ENCODE measurements at regions not wholly inside any gene's neighbourhood (a gene's known extent, or its start where the extent isn't known, plus 50 kb on each side); places are given as distances from the start of the nearest gene placed in this dataset.
"Not testable (repeated sequence)": the region's sequence is repeated elsewhere in the genome, so short reads cannot be mapped to it uniquely, and the experiment has no call there.

GRCh38 chr1:173307845-173308244, 100.7 kb upstream of the TNFSF4 start:
- no peak overlapping the region for H3K23ac ChIP-seq (ENCODE audit: low read length)
- H2BK120ac ChIP-seq (ENCODE audit: low read depth, low read length) = no peak overlapping the region
- no peaks in the 10 kb centered on the region for H3K36me3 ChIP-seq (ENCODE audit: control insufficient read depth, insufficient read depth, low read length)
- no peaks in the 10 kb centered on the region for H3K4me1 ChIP-seq (ENCODE audit: control insufficient read depth, low read depth, low read length)
- H4K5ac ChIP-seq (ENCODE audit: low read length) = no peak overlapping the region
- H3K18ac ChIP-seq (ENCODE audit: low read length) = no peak overlapping the region
- H3K79me1 ChIP-seq (ENCODE audit: low read length) = no peaks in the 10 kb centered on the region
- H3K27me3 ChIP-seq (ENCODE audit: insufficient read depth, low read length, poor library complexity) = no peaks in the 10 kb centered on the region
- no peak overlapping the region for H3K4me3 ChIP-seq (ENCODE audit: low read length)
- no peaks in the 10 kb centered on the region for H3K79me2 ChIP-seq (ENCODE audit: control insufficient read depth, insufficient read depth, low read length)
- H3K27ac ChIP-seq (ENCODE audit: low read depth, low read length) = no peak overlapping the region
- no peak overlapping the region for H2AK5ac ChIP-seq (ENCODE audit: low read length)
- no peak overlapping the region for H3K9ac ChIP-seq (ENCODE audit: low read length)
- no peak overlapping the region for H3K4me2 ChIP-seq (ENCODE audit: low read length)
- no peak for DNase-seq
- no peak overlapping the region for H3K56ac ChIP-seq (ENCODE audit: low read length)
- H4K8ac ChIP-seq (ENCODE audit: low read depth, low read length) = no peak overlapping the region
- H2BK15ac ChIP-seq (replicated peaks; ENCODE audit: low read depth) = no peak overlapping the region
- no peak overlapping the region for H3K4ac ChIP-seq (ENCODE audit: low read depth, low read length)
- no CpG with 5 or more reads among the region's 1 CpG for WGBS (ENCODE audit: extremely low coverage, insufficient coverage, low lambda C conversion rate)
- H2BK5ac ChIP-seq (ENCODE audit: low read length) = no peak overlapping the region

GRCh38 chr1:173314656-173315055, 107.5 kb upstream of the TNFSF4 start:
- no peak overlapping the region for H2BK5ac ChIP-seq (ENCODE audit: low read length)
- H3K27ac ChIP-seq (ENCODE audit: low read depth, low read length) = no peak overlapping the region
- DNase-seq = no peak
- no peak overlapping the region for H2BK120ac ChIP-seq (ENCODE audit: low read depth, low read length)
- no peak overlapping the region for H3K4ac ChIP-seq (ENCODE audit: low read depth, low read length)
- no peak overlapping the region for H3K4me3 ChIP-seq (ENCODE audit: low read length)
- H3K9ac ChIP-seq (ENCODE audit: low read length) = no peak overlapping the region
- H3K79me2 ChIP-seq (ENCODE audit: control insufficient read depth, insufficient read depth, low read length) = no peaks in the 10 kb centered on the region
- no peak overlapping the region for H2BK15ac ChIP-seq (replicated peaks; ENCODE audit: low read depth)
- WGBS (ENCODE audit: extremely low coverage, insufficient coverage, low lambda C conversion rate) = no CpG with 5 or more reads among the region's 1 CpG
- H4K5ac ChIP-seq (ENCODE audit: low read length) = no peak overlapping the region
- no peak overlapping the region for H3K56ac ChIP-seq (ENCODE audit: low read length)
- no peak overlapping the region for H3K18ac ChIP-seq (ENCODE audit: low read length)
- H3K36me3 ChIP-seq (ENCODE audit: control insufficient read depth, insufficient read depth, low read length) = no peaks in the 10 kb centered on the region
- H2AK5ac ChIP-seq (ENCODE audit: low read length) = no peak overlapping the region
- no peak overlapping the region for H3K4me2 ChIP-seq (ENCODE audit: low read length)
- no peaks in the 10 kb centered on the region for H3K27me3 ChIP-seq (ENCODE audit: insufficient read depth, low read length, poor library complexity)
- H3K23ac ChIP-seq (ENCODE audit: low read length) = no peak overlapping the region
- H4K8ac ChIP-seq (ENCODE audit: low read depth, low read length) = no peak overlapping the region
- no peaks in the 10 kb centered on the region for H3K4me1 ChIP-seq (ENCODE audit: control insufficient read depth, low read depth, low read length)
- H3K79me1 ChIP-seq (ENCODE audit: low read length) = no peaks in the 10 kb centered on the region

DNA sequence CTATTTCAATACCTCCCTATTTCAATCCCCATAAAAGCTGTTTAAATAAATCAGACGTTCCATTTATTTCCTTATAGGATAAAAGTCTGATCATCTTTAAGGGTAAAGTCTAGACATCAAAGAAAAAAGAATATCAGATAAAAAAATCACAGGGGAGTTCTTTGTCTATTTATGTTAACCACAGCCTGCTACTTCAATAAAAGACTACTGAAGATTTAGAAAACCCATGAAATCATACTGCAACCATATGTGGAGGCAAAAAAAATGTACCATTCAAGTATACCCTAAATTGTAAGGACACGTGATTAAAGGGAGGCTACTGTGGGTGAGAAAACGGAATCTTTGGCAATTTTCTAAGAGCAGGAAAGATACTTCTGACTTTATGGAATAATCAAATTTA, 108.2 kb upstream of the TNFSF4 start:
- H2BK5ac ChIP-seq (ENCODE audit: low read length) = no peak overlapping the region
- no peaks in the 10 kb centered on the region for H3K36me3 ChIP-seq (ENCODE audit: control insufficient read depth, insufficient read depth, low read length)
- no peaks in the 10 kb centered on the region for H3K79me2 ChIP-seq (ENCODE audit: control insufficient read depth, insufficient read depth, low read length)
- no peak overlapping the region for H4K8ac ChIP-seq (ENCODE audit: low read depth, low read length)
- H3K18ac ChIP-seq (ENCODE audit: low read length) = no peak overlapping the region
- no peak overlapping the region for H3K23ac ChIP-seq (ENCODE audit: low read length)
- no peak overlapping the region for H3K56ac ChIP-seq (ENCODE audit: low read length)
- no peaks in the 10 kb centered on the region for H3K27me3 ChIP-seq (ENCODE audit: insufficient read depth, low read length, poor library complexity)
- H3K9ac ChIP-seq (ENCODE audit: low read length) = no peak overlapping the region
- H3K4me3 ChIP-seq (ENCODE audit: low read length) = no peak overlapping the region
- no peak overlapping the region for H2BK15ac ChIP-seq (replicated peaks; ENCODE audit: low read depth)
- no peak overlapping the region for H3K4me2 ChIP-seq (ENCODE audit: low read length)
- H3K79me1 ChIP-seq (ENCODE audit: low read length) = no peaks in the 10 kb centered on the region
- H3K27ac ChIP-seq (ENCODE audit: low read depth, low read length) = no peak overlapping the region
- no peak overlapping the region for H2BK120ac ChIP-seq (ENCODE audit: low read depth, low read length)
- H3K4me1 ChIP-seq (ENCODE audit: control insufficient read depth, low read depth, low read length) = no peaks in the 10 kb centered on the region
- no peak overlapping the region for H3K4ac ChIP-seq (ENCODE audit: low read depth, low read length)
- WGBS (ENCODE audit: extremely low coverage, insufficient coverage, low lambda C conversion rate) = no CpG with 5 or more reads among the region's 3 CpGs
- no peak overlapping the region for H4K5ac ChIP-seq (ENCODE audit: low read length)
- no peak overlapping the region for H2AK5ac ChIP-seq (ENCODE audit: low read length)
- DNase-seq = no peak

- Histone ChIP-seq H3K27ac (ENCODE audit: low read depth, low read length) (no peak overlapping the region), H3K4me3 (ENCODE audit: low read length) (no peak overlapping the region), H3K9ac (ENCODE audit: low read length) (no peak overlapping the region), H3K4me2 (ENCODE audit: low read length) (no peak overlapping the region), H3K23ac (ENCODE audit: low read length) (no peak overlapping the region), H3K36me3 (ENCODE audit: control insufficient read depth, insufficient read depth, low read length) (no peaks in the 10 kb centered on the region), H3K18ac (ENCODE audit: low read length) (no peak overlapping the region), H3K4ac (ENCODE audit: low read depth, low read length) (no peak overlapping the region), H4K5ac (ENCODE audit: low read length) (no peak overlapping the region), H2BK5ac (ENCODE audit: low read length) (no peak overlapping the region), H3K4me1 (ENCODE audit: control insufficient read depth, low read depth, low read length) (no peaks in the 10 kb centered on the region), H3K56ac (ENCODE audit: low read length) (no peak overlapping the region), H2BK15ac (replicated peaks; ENCODE audit: low read depth) (no peak overlapping the region), H2BK120ac (ENCODE audit: low read depth, low read length) (no peak overlapping the region), H3K79me1 (ENCODE audit: low read length) (no peaks in the 10 kb centered on the region), H2AK5ac (ENCODE audit: low read length) (no peak overlapping the region), H3K79me2 (ENCODE audit: control insufficient read depth, insufficient read depth, low read length) (no peaks in the 10 kb centered on the region), H4K8ac (ENCODE audit: low read depth, low read length) (no peak overlapping the region), H3K27me3 (ENCODE audit: insufficient read depth, low read length, poor library complexity) (no peaks in the 10 kb centered on the region)
- DNase-seq = no peak
- no CpG with 5 or more reads among the region's 2 CpGs for WGBS (ENCODE audit: extremely low coverage, insufficient coverage, low lambda C conversion rate)
Observed at GRCh38 chr1:173318788-173319187, 111.7 kb upstream of the TNFSF4 start.

- H3K27me3 ChIP-seq (ENCODE audit: insufficient read depth, low read length, poor library complexity); H3K27ac ChIP-seq (ENCODE audit: low read depth, low read length); H4K5ac ChIP-seq (ENCODE audit: low read length); H3K18ac ChIP-seq (ENCODE audit: low read length); H2AK5ac ChIP-seq (ENCODE audit: low read length); DNase-seq; H2BK120ac ChIP-seq (ENCODE audit: low read depth, low read length); H3K56ac ChIP-seq (ENCODE audit: low read length); H4K8ac ChIP-seq (ENCODE audit: low read depth, low read length); H3K79me2 ChIP-seq (ENCODE audit: control insufficient read depth, insufficient read depth, low read length); H3K4me3 ChIP-seq (ENCODE audit: low read length); H3K23ac ChIP-seq (ENCODE audit: low read length); H2BK15ac ChIP-seq (replicated peaks; ENCODE audit: low read depth); H3K4me2 ChIP-seq (ENCODE audit: low read length); H3K79me1 ChIP-seq (ENCODE audit: low read length); H3K4me1 ChIP-seq (ENCODE audit: control insufficient read depth, low read depth, low read length); H3K4ac ChIP-seq (ENCODE audit: low read depth, low read length); H3K36me3 ChIP-seq (ENCODE audit: control insufficient read depth, insufficient read depth, low read length); H3K9ac ChIP-seq (ENCODE audit: low read length); H2BK5ac ChIP-seq (ENCODE audit: low read length): not testable (repeated sequence)
- WGBS (ENCODE audit: extremely low coverage, insufficient coverage, low lambda C conversion rate) = no CpG with 5 or more reads among the region's 2 CpGs
Observed at GRCh38 chr1:173324352-173324751, 117.2 kb upstream of the TNFSF4 start.

- H3K56ac ChIP-seq (ENCODE audit: low read length); H3K4me1 ChIP-seq (ENCODE audit: control insufficient read depth, low read depth, low read length); H3K4ac ChIP-seq (ENCODE audit: low read depth, low read length); H3K36me3 ChIP-seq (ENCODE audit: control insufficient read depth, insufficient read depth, low read length); H3K79me2 ChIP-seq (ENCODE audit: control insufficient read depth, insufficient read depth, low read length); H3K18ac ChIP-seq (ENCODE audit: low read length); H3K9ac ChIP-seq (ENCODE audit: low read length); H4K8ac ChIP-seq (ENCODE audit: low read depth, low read length); H2BK120ac ChIP-seq (ENCODE audit: low read depth, low read length); H3K23ac ChIP-seq (ENCODE audit: low read length); DNase-seq; H3K4me2 ChIP-seq (ENCODE audit: low read length); H3K79me1 ChIP-seq (ENCODE audit: low read length); H2BK15ac ChIP-seq (replicated peaks; ENCODE audit: low read depth); H4K5ac ChIP-seq (ENCODE audit: low read length); H2BK5ac ChIP-seq (ENCODE audit: low read length); H3K27ac ChIP-seq (ENCODE audit: low read depth, low read length); H2AK5ac ChIP-seq (ENCODE audit: low read length); H3K27me3 ChIP-seq (ENCODE audit: insufficient read depth, low read length, poor library complexity); H3K4me3 ChIP-seq (ENCODE audit: low read length): not testable (repeated sequence)
- no CpG with 5 or more reads among the region's 3 CpGs for WGBS (ENCODE audit: extremely low coverage, insufficient coverage, low lambda C conversion rate)
Observed at GRCh38 chr1:173327987-173328386, 120.9 kb upstream of the TNFSF4 start.
